RCC 7860 (cell line): ENCODE measurements at regions not wholly inside any gene's neighbourhood (a gene's known extent, or its start where the extent isn't known, plus 50 kb on each side); places are given as distances from the start of the nearest gene placed in this dataset.
"Not testable (repeated sequence)": the region's sequence is repeated elsewhere in the genome, so short reads cannot be mapped to it uniquely, and the experiment has no call there.

Experiments used
- DNase-seq: peaks from one replicate; pipeline ENCODE4 v3.0.0-alpha.2; 2015; ENCODE audit warnings: low spot score
- FAIRE-seq: peaks from 2 replicates; lab custom pipeline; 2012; peaks lifted over from hg19 to GRCh38; lab: Jason Lieb, UNC

DNA sequence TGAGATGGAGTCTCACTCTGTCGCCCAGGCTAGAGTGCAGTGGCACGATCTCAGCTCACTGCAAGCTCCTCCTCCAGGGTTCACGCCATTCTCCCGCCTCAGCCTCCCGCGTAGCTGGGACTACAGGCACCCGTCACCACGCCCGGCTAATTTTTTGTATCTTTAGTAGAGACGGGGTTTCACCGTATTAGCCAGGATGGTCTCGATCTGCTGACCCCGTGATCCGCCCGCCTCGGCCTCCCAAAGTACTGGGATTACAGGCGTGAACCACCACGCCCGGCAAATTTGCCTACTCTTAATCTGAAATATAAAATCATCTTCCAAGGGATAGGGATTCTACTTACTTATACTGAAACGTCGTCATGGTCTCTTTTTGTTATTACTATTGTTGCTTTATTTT lies 314.7 kb downstream of the FGF10 start:
- FAIRE-seq, DNase-seq: not testable (repeated sequence)

DNA sequence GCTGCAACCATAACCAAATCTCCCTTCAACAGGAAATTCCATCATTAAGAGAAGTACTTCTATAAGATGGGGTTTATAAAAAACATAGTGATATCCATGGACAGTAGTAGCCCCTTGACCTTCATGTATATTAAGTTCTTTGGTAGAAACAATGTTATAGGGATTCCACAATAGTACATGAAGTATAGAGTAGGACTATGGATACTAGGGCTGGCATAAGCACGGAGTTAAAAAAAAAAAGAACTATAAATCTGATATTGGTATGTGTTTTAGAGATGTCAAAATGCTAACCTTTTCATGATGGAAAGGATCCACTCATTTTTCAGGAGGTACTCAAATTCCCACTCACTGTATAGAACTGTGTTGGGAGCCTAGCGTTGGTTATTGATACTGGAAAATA lies 337.6 kb downstream of the FGF10 start:
- no peak for DNase-seq
- no peak for FAIRE-seq

DNA sequence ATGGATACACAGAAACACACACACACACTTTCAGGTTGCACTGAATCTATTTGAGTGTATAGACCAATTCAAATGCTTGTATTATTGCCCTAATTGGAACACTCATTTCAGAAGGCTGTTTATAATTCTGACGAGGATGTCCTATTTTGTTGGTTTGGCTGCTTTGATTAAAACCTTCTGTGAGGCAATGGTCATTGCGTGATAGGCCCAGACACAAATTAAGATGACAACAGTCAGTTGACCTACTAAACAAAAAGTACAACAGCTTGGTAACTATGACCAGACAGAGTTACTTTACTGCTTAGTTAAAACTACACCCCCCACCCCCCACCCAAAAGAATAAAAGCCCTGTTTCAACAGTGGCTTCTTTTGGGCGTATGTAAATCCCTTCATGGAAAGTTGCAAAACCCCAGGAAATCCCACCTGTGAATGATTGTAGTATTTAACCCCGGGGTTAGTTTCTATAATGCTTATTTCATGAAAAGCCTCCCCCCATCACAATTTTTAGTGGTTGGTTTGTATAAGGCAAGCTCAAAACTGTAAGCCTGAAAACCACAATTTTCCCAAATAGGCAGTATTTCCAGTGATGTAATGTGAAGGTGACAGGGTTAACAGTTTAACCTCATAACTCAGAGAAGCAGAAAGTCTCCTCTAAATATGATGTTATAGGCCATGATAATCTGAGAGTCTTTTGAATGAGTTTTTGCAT lies 340.8 kb downstream of the FGF10 start:
- DNase-seq (no peak), FAIRE-seq (no peak)

DNA sequence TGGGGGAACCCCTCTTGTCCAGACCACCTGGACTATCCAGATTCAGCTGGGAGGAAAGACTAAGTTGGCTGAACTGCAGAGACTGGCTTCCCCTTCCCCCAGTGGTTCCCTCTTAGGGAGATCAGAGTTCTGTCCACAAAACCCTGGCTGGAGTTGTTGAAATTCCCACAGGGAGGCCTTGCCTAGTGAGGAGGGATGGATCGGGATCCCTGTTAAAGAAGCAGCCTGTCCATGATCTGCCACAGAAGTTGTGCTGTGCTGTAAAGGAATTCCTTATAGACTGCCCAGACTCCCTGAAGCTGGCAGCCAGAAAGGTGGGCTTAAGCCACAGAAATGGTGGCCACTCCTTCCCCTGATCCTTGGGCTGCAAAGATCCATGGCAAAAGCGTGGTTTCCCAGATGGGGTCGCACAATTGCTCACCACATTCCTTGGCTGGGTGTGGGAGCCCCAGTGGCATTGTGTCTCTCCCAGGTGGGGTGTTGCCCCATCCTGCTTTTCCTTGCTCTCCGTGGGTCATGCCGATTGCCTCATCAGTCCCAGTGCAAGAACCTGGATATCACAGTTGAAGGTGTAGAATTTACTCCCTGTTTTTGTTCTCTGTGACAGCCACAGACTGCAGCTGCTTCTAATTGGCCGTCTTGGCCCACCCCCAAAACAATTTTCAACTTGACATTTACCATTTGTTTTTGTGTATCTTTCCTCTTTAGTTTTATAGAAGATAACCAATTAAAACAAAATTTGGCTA lies 342.4 kb downstream of the FGF10 start:
- no peak for DNase-seq
- FAIRE-seq, result no peak

DNA sequence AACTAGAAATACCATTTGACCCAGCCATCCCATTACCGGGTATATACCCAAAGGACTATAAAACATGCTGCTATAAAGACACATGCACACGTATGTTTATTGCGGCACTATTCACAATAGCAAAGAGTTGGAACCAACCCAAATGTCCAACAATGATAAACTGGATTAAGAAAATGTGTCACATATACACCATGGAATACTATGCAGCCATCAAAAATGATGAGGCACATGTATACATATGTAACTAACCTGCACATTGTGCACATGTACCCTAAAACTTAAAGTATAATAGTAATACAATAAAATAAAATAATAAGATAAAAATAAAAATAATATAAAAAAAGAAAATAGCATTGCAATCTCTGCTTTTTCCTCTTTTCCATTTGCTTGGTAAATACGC lies 344.7 kb downstream of the FGF10 start:
- not testable (repeated sequence) for FAIRE-seq

DNA sequence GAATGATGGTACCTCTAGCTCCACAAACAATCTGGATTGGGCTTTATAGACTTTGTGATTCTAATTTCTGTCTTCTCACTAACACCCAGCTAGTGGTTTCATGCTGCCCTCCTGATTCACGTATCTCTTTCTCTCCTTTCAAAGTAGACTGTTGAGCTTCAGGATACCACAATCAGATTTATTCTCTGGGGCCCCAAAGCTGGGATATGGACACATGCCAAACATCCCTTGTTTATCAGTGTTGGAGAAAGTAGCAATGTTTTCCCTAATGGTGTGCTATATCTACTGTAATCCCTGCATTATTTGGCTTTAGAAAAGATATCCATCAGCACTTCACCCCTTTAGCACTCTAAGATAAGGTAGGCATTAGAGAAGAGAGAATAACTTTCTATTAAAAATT lies 361.0 kb downstream of the FGF10 start:
- FAIRE-seq, result no peak

More for the DNA sequence above, 344.7 kb downstream of the FGF10 start:
- not testable (repeated sequence) for DNase-seq

DNA sequence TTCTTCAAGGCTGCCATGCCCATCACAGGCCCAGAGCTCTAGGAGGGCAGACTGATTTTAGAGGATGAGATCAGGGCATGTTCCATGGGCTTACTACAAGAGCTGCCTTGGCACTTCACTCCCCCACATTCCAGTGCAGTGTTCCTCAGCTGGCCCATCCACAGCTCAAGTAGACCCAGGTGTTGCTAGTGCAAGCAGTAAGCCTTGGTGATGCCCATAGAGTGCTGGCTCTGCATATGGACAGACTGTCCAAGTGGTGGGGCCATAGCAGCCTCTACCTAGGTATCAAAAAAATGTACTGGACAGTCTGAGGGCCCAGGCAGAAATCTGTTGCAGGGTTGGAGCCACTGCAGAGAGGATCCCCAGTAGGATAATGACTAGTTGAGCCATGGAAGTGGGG lies 366.6 kb downstream of the FGF10 start:
- no peak for FAIRE-seq
- no peak for DNase-seq

More for the DNA sequence above, 361.0 kb downstream of the FGF10 start:
- no peak for DNase-seq

DNA sequence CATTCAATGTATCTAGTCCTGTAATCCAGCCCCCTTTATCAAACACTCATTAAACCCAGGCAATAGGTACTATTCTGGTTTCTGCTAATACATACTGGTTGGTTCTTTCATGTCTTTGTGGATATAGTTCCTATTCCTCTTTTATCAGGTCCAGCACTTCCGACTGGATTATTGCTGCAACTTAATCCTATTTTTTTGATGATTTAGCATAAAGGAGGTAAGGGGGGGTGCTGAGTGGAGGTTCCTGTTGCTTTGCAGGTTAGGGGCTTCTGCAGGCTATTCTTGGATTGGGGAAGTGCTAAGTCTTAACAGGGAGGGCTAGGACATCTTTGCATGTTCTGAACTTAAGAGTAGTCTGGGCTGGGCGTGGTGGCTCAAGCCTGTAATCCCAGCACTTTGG lies 377.7 kb downstream of the FGF10 start:
- DNase-seq, result no peak
- no peak for FAIRE-seq

DNA sequence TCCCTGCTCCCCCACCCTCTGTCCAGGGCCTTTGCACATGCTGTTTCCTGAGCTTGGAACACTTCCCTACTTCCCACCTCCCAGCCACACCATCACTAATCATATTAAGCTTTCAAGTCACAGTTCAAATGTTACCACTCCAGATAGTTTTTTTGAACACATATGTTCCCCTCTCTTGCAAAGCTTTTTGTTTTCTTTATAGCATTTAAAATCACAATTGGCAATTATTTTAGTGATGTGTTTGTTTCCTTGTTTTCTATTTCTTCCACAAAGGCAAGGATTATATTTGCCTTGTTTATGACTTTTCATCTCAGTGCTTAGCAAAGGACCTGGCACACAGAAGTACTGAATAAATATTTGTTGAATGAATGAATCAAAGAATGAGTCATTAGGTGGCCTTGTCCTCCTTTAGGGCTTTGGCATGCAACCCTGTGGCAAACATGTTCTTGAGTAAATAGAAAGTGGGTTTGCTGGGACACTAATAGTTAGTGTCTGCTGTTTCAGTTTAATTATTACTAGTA lies 386.8 kb downstream of the FGF10 start:
- FAIRE-seq, result peak; percentile 69

DNA sequence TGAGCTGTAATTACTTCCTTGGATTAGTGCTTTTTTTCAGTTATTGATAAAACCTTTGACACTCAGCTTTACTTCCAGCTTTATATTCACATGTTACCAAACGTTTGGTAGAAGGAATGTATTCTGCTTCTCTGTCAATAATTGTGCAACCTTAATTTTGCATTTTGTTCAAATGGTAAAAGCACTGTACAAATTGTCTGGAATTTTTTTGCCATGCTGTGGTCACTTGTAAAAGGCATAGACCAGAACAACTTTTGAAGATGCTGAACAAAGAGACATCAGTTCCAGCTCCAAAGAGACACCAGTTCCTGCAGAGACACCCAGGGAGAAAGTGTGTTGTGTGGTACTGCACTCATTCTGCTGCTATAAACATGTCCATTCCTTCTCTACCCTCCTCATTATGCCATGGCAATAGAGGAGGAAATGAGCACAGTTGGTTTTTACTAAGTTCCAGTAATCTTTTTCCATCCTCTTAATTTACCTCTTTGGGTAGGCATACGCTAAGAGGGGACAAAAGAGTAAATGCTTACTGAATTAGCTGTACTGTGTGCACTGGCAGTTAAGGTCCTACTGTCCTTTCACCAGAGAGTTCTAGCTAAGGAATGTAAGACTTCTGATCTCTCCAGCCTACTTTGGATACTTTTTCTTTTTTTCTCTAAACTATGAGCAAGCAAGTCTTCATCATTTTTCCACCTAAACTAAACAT lies 387.4 kb downstream of the FGF10 start:
- no peak for FAIRE-seq

More for the DNA sequence above, 386.8 kb downstream of the FGF10 start:
- peak; percentile 60 for DNase-seq

DNA sequence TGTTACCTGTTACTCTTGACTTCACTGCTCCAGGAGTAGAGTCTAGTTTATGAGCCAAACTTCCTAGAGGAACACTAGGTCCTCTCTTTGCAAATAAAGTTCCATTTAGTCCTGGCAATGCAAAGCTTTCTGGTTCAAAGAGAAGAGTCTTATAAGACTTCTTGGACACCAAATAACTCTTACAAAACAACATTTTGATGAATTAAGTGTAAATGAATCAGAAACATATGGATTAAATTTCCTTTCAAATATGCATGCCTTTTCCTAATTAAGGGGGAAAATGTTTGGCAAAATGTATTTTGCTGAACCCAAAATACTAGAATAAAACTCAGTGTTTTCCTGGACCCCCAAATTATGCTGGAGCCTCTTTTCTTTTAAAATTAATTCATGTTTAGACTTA lies 388.0 kb downstream of the FGF10 start:
- no peak for DNase-seq
- no peak for FAIRE-seq

More for the DNA sequence above, 387.4 kb downstream of the FGF10 start:
- no peak for DNase-seq

DNA sequence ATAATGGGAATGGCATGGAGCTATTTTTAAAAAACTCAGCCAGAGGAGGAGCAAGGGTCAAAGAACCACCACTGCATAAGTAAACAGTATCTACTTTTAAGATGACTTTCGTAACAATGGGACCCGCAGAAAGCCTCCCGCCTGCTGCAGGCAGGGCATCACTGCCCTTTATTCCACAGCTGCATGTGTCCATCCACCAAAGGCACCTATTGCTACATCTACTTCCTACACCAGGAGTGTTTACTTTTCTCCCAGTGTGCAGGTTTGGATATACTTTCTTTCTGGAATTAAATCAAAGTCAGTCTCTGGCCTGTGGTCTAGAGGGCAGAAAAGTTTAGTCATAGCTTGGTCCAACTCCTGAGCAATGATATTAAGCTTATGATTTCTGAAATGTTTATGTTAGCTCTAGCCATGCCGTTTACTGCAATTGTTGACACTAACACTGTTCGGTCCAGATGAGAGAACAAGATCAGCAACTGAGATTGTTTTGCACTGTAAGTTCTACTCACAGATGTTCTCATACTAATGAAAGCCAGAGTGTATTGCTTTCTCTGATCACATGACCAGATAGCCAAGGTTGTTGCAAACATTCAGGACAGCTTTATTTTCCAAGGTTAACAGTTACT lies 391.5 kb downstream of the FGF10 start:
- DNase-seq (no peak), FAIRE-seq (no peak)

DNA sequence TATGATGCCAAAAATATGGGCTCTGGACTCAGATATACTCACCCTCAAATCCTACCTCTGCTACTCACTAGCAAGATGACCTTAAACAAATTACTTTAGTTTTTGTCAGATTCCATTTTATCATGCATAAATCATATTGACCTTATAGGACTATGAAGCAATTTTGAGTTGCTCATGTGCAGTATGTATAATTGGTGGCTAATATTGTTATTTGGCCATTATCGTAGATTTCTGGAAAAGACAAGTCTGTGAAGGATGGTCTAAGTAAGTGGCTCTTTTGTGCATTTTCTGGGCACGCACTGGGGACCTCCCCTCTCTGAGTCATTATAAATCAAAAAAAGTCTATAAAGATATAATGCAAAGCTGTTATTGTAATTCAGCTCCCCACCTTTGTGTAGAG lies 393.0 kb downstream of the FGF10 start:
- FAIRE-seq, result no peak
- no peak for DNase-seq

DNA sequence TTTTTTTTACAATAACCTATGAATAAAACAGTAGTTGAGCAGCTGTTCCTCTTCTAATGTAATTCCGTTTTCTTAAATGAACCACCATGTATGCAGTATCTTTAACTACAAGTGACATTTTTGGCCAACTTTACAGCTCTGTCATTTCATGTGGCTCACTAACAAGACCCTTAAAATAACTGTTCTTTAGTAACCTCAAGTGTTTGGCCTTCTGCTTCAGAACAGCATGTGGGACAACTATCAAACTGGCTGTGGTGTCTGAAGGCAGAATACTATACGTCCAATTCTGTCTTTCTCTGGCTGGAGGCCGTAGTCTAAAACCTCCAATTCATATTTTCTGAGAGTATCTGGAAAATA lies 391.4 kb downstream of the NNT start:
- no peak for DNase-seq
- FAIRE-seq, result no peak

DNA sequence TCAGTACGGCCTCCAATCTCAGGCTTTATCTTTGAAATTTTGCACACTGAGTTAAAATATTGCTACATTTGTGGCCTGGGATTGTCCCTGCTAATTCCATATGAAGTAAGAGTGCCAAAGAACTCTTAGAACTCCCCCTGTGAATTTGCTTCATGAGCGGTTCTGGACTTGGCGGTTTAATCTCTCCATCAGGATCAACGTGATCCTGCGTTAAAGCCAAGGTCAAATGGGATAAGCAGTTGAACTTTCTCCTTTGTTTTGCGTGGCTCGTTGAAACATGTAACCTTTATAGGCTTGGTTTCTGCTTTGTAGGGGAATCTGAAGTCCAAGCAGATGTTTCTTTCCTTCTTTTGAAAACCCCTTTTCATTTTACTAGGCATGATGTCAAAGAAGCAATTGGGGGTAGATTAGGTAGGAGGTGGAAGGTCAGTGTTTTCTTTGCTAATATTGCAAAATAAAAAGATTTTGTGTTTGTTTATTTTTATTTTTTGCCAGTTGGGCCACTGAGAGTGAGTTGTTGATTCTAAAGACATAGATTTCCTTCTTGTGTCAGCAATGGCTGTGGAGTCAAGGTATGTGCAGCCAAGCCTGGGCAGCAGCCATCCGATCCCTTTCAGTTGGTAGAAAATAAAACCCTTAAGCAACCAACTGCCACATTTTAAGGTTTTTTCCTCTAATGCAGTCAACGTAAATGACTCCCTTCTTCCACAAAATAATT lies 390.8 kb downstream of the NNT start:
- FAIRE-seq, result no peak
- no peak for DNase-seq

DNA sequence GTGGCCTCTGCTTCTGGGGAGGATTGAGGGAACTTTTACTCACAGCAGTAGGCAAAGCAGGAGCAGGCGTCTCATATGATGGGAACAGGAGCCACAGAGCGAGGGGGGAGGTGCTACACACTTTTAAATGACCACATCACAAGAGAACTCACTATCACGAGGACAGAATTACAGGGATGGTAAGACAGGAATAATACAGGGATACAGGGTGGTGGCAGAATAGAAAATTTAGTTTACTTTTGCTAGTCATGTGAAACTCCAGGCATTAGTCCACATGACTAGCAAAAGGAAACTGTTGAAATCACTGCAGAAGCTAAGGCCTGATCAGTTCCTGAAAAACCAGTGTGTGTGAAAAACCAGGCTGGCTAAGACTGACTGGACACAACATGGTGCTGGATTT lies 382.4 kb downstream of the NNT start:
- FAIRE-seq, result no peak
- DNase-seq, result no peak

DNA sequence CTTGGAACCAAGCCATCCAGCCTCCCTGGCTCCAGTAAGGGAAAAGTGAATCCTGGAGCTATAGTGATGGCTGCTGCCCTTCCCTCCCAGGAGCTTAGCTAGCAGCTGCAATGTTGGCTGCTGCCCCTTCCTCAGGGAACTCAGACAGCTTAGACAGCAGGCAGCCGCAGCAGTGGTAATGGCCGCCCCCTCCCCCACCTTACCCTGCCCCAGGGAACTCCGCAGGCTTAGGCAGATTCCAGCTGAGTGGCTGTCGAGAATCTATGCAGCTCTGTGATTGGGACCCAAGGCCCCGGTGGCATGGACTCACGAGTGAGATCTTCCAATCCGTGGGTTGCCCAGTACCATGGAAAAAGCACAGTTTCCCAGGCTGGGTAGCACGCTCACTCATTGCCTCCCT lies 378.6 kb downstream of the NNT start:
- no peak for FAIRE-seq
- no peak for DNase-seq

DNA sequence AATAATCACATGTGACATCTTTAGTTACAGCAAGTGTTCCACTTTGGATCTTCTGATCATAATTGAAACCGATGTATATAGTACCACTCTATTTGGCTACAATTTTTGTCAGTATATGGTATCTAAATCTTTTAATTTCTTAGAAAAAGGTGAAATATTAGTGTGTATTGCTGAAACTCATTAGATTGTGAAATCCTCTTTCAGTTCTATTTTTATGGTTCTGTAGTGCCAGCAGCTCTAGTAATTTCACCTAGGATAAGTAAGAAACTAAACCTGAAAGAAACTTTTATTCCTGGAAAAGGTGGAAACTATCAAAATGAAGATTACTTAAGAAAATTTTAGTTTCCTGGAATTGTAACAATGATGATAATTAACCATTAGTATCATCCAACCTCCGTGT lies 370.9 kb downstream of the NNT start:
- DNase-seq, result no peak
- no peak for FAIRE-seq

DNA sequence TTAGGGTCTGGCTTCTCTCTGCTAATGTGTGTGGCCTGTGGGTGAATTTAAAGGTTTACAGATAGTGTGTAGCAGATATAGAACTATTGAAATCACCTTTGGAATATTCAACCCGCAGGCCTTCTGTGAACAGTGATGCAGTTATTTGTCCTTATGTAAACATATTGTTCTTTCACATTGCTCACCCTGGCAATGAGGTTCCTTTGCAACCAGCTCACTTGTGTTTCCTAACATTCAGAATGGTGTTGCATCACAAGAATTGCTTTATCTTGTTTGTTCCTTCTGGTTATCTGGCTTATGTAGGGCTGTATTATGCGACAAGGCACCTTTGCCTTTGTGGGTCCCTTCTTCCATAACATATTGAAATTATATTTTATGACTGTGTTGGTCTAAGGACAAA lies 370.3 kb downstream of the NNT start:
- FAIRE-seq, result no peak

DNA sequence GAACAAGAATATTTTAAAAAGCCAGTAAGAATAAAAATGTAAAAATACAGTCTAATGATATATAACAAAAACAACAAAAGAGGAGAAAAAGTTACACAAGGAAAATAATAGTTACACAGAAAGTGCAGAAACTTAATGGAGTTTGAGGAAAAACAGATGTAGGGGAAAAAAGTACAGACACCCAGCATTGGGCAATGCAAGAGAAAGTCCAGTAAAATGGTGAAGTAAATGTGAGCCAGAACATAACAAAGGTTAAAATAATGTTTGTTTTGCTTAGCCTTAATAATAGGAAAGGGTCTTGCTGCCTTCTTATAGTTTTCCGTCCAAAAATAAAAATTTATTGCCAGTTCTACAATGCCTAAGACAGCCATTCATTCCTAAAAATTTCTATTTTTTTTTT lies 364.2 kb downstream of the NNT start:
- DNase-seq (no peak), FAIRE-seq (no peak)

More for the DNA sequence above, 370.3 kb downstream of the NNT start:
- no peak for DNase-seq
